ENCODE measurements at regions not wholly inside any gene's neighbourhood (a gene's known extent, or its start where the extent isn't known, plus 50 kb on each side); places are given as distances from the start of the nearest gene placed in this dataset.

DNA sequence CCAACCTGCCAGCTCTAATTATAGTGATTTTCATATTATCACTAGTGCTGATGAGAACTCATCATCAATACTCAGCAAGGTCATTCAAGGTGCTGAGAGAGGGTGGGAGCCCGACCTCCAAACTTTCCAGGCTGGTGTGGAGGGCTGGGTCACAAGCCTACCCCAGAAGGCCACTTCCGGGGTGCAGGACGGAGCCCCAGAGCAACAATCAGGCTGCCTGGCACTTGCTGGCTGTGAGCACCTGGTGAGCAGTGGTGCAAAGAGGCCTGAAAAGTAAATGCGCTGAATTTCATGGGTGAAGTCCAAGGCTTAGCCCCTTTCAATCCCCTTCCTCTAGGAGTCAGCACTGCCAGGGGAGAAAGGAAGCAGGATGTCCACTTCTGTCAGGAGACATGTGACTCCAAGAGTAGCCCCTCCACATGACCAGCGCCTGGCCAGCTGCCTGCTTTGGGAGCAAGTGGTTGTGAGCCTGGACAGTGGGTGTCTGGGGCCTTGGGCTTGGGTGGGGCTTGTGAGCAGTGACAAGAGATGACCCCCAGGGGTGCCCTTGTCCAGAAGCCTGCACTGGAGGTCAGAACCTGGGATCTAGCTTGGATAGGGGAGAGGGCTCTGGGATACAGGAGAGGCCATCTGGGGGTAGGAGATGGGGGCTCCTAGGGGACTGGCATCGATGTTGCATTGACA lies 165.0 kb upstream of the TLE3 start:
- TF ChIP-seq, protein P1, sequence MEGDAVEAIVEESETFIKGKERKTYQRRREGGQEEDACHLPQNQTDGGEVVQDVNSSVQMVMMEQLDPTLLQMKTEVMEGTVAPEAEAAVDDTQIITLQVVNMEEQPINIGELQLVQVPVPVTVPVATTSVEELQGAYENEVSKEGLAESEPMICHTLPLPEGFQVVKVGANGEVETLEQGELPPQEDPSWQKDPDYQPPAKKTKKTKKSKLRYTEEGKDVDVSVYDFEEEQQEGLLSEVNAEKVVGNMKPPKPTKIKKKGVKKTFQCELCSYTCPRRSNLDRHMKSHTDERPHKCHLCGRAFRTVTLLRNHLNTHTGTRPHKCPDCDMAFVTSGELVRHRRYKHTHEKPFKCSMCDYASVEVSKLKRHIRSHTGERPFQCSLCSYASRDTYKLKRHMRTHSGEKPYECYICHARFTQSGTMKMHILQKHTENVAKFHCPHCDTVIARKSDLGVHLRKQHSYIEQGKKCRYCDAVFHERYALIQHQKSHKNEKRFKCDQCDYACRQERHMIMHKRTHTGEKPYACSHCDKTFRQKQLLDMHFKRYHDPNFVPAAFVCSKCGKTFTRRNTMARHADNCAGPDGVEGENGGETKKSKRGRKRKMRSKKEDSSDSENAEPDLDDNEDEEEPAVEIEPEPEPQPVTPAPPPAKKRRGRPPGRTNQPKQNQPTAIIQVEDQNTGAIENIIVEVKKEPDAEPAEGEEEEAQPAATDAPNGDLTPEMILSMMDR (IDR thresholded peaks at IDR 0.05; ENCODE audit: control insufficient read depth, extremely low read depth, insufficient read depth): no peak
- no peak for DNase-seq (ENCODE audit: low read depth)
- no peak overlapping the region for H3K4me3 ChIP-seq (ENCODE audit: low read depth, low read length)

DNA sequence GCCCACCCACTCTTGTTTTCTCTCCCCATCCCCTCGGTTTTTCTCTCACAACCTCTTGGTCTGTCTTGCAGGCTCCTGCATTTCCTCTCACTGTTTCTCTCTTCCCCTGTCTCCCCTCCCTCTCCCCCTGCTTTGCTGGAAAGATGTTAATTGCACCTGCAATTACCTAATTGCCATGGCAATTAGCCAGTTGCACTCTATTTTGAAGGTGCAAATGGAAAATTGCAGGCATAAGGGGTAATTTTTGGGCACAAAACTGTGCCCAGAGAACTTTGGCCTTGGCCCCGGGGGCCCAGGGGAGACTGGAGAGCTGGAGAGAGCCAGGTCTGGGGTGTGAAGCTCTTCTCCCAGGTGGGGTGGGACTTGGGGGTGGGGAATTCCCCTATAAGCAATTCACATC lies 164.5 kb upstream of the TLE3 start:
- DNase-seq (ENCODE audit: low read depth): no peak
- TF ChIP-seq, protein P1 (IDR thresholded peaks at IDR 0.05; ENCODE audit: control insufficient read depth, extremely low read depth, insufficient read depth): no peak
- H3K4me3 ChIP-seq (ENCODE audit: low read depth, low read length): no peak overlapping the region

DNA sequence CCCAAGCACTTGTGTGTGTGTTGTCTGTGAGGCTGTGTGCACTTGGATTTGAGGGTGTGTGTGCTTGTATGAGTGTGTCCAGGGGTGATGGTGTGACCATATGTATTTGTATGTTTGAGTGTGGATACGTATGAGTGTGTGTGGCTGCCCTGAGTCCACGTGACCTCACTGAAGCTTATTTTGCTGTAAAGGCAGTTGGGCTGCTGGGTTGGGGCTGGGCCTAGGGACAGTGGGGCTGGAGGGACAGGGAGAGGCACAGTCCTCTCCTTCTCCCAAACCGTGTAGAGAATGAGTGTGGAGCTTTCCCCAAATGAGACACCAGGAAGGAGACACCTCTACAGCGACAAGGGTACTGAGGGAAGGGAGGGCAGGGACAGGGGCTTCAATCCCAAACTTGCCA lies 163.4 kb upstream of the TLE3 start:
- H3K4me3 ChIP-seq (ENCODE audit: low read depth, low read length): no peak overlapping the region
- DNase-seq (ENCODE audit: low read depth): no peak
- TF ChIP-seq, protein P1 (IDR thresholded peaks at IDR 0.05; ENCODE audit: control insufficient read depth, extremely low read depth, insufficient read depth): no peak

DNA sequence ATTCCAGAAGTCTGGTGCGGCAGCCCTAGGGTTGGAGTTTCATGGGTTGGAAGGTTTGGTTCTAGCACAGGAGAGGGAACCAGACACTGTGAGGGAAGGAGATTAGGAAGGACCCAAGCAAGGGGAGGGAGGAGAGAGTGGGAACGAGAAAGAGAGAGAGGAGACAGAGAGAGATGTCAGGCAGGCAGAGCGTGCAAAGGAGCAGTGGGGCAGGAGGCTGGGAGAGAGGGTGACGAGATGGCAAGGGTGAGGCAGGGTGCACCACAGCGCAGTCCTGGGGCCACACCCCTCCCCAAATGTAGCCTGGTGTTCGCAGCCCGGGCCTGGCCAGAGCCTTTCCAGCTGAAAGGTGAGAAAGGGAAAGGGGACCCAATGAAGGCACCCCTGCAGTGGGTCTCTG lies 162.9 kb upstream of the TLE3 start:
- DNase-seq (ENCODE audit: low read depth): no peak
- H3K4me3 ChIP-seq (ENCODE audit: low read depth, low read length): no peak overlapping the region
- TF ChIP-seq, protein P1 (IDR thresholded peaks at IDR 0.05; ENCODE audit: control insufficient read depth, extremely low read depth, insufficient read depth): no peak

DNA sequence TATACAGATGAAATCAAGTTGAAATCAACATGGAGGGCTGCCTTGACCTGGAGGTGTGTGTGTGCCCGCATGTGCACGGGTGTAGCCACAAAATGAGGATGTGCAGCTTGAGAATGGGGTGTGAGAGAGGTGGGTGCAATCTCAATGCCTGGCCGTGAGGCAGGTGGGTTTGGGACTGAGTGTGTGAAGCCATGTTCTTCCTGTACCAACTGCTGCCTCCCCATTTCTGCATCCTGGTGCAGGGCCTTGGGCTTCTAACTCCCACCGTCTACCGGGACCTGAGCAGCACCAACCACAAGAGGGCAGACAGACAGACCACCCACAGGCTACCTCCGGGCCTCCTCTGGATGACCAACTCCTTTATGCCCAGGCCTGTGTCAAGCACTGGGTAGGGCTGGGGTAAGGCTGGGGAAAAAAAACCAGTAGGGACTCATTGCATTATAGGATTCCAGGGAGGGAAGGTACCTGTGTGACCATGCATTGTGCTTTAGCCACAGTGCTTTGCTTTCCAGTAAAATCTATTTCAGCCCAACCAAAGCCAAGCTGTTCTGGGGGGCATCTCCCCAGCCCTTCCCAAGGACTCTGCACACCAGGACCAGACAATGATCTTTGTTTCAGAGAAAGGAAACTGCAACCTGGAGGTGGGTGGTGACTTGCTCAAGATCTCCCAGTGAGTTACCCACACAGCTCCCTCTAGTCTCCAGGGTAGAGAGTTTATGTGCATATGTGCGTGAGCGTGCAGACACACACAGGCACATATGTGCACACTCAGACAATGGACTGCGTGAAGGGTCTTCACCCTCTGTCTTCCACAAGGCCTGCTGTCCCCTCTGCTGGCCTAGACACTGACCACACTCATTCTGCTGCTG lies 162.2 kb upstream of the TLE3 start:
- DNase-seq (ENCODE audit: low read depth): no peak
- no peak overlapping the region for H3K4me3 ChIP-seq (ENCODE audit: low read depth, low read length)
- TF ChIP-seq, protein P1 (IDR thresholded peaks at IDR 0.05; ENCODE audit: control insufficient read depth, extremely low read depth, insufficient read depth): no peak

DNA sequence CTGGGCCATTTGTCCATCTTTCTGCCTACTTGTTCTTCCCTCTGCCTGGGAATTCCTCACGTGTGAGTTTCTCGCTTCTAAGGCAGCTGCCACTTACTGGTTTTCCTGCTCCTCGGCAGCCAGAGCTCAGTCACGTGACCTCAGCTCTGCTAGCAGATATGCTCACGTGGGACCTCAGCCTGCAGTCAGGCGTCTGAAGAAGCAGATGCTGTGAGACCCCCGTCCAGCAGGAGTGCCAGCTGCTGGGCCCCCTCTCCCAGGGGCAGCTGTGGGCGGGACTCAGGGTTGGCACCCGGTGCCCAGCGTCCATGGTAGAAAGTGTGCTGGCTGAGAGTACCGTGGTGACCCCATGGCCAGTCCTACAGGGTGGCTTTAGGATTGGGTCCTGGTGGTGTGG lies 161.3 kb upstream of the TLE3 start:
- TF ChIP-seq, protein P1 (IDR thresholded peaks at IDR 0.05; ENCODE audit: control insufficient read depth, extremely low read depth, insufficient read depth): no peak
- DNase-seq (ENCODE audit: low read depth): no peak
- no peak overlapping the region for H3K4me3 ChIP-seq (ENCODE audit: low read depth, low read length)
